Activated effector memory CD4-positive, alpha-beta T cell treated with anti-CD3 and anti-CD28 coated beads, Interleukin-2, amount 50 U/mL, for 16 hours (primary cell): ENCODE measurements at regions not wholly inside any gene's neighbourhood (a gene's known extent, or its start where the extent isn't known, plus 50 kb on each side); places are given as distances from the start of the nearest gene placed in this dataset.
"Not testable (repeated sequence)": the region's sequence is repeated elsewhere in the genome, so short reads cannot be mapped to it uniquely, and the experiment has no call there.

Source experiments
- DNase-seq: peaks from one replicate; pipeline ENCODE4 v3.0.0-alpha.2; 2020

- no peak for DNase-seq
These were observed 674.2 kb upstream of the MANEA start for GRCh38 chr6:94902974-94903628.

DNA sequence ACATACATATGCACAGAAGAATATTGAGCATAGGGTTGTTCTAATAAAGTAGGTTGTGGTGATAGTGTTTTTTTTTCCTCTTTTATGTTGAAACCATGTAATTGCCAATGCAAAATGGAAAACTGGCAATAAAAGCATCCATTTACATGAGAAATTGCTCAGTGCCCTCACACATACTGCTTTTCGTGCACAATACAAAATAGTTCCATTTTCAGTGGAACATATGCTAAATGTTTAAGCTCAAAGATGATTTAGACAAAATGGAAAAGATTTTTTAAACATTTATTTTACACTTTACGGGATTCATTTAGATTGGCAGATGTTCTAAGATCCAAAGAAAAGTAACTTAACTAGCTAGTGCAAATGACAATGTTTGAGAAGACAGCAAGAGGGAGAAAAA is 678.1 kb upstream of the MANEA start:
- no peak for DNase-seq

DNA sequence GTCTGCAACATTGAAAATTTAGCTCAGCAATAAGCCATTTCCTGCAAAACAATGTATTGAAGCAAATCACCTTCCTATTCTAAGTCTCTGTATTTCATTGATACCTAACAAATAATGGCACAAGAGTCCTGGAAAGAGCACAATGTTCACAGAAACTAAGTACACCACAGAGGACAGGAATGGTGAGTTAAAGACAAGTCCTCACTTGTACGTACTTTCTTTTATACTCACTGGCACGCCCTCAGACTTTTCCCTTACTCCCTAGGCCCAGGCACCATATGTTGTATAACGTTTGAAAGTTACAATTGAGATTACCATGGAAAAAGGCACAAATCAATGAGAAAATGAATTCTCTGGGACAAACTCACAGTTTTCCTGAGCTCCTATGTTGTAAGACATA is 683.0 kb upstream of the MANEA start:
- DNase-seq: no peak

DNA sequence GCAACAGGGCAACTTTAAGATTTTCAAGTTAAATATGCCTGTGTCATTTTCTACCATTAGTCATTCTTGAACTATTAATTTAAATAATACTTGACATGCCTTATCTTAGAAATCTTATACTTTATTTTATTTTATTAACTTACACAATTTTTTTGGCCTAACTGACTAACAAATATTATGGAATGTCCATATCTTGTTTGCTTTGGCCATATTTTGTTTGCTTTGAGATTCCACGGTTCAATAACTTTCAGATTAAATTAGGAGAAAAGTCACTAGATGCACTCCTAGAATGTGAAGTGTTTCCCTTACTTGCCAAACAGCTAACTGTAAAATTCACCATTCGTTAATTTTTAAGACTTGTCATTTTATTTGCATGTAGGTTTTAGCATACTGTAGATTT is 684.0 kb upstream of the MANEA start:
- no peak for DNase-seq

DNA sequence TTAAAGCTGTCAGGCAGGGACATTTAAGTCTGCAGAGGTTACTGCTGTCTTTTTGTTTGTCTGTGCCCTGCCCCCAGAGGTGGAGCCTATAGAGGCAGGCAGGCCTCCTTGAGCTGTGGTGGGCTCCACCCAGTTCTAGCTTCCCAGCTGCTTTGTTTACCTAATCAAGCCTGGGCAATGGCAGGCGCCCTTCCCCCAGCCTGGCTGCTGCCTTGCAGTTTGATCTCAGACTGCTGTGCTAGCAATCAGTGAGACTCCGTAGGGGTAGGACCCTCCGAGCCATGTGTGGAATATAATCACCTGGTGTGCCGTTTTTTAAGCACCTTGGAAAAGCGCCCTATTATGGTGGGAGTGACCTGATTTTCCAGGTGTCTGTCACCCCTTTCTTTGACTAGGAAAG is 703.5 kb upstream of the MANEA start:
- not testable (repeated sequence) for DNase-seq

GRCh38 chr6:94862112-94862511 is 715.2 kb upstream of the MANEA start:
- DNase-seq: no peak

DNA sequence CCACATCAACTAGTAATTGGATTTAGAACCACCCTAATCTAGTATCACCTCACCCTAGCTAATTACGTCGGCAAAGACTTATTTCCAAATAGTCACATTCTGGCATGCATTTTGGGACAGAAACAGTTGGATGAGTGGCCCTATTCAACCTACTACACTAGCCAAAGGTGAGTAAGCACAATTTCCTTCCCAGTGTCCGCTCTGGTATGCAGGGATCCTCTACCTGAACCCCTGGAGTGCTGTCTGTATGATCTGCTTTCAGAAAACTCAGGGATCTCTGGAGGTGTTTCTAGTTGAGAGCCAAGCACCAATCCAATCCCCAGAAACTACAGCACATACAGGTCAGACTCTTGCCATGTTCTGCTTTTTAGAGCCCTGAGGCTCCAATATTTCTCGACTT is 717.4 kb upstream of the MANEA start:
- no peak for DNase-seq

- DNase-seq: not testable (repeated sequence)
These were observed 720.3 kb upstream of the MANEA start for GRCh38 chr6:94856999-94857398.

DNA sequence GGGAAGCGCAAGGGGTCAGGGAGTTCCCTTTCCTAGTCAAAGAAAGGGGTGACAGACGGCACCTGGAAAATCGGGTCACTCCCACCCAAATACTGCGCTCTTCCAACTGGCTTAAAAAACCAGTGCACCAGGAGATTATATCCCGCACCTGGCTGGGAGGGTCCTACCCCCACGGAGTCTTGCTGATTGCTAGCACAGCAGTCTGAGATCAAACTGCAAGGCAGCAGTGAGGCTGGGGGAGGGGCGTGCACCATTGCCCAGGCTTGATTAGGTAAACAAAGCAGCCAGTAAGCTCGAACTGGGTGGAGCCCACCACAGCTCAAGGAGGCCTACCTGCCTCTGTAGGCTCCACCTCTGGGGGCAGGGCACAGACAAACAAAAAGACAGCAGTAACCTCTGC is 726.0 kb upstream of the MANEA start:
- DNase-seq: not testable (repeated sequence)

- no peak for DNase-seq
These were observed 731.6 kb upstream of the MANEA start for GRCh38 chr6:94845742-94846141.

GRCh38 chr6:94835264-94835663 is 742.1 kb upstream of the MANEA start:
- no peak for DNase-seq

DNA sequence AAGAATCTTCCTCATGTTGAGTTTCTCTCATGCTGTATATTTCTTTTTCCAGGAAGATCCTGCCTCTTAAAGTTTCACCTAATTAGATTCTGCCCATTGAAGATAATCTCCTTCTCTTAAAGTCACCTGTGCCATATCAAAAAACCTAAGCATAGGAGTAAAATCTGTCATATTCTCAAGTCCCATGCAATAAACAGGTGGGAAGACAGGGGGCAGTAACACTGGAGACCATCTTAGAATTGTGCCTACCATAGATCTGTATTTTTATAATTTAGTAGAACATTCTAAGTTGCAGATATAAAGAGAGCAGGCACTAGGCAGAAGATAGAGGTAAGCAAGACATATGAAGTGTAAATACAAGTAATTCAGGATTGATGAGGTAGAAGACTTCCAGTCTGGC is 763.5 kb upstream of the MANEA start:
- DNase-seq: no peak

DNA sequence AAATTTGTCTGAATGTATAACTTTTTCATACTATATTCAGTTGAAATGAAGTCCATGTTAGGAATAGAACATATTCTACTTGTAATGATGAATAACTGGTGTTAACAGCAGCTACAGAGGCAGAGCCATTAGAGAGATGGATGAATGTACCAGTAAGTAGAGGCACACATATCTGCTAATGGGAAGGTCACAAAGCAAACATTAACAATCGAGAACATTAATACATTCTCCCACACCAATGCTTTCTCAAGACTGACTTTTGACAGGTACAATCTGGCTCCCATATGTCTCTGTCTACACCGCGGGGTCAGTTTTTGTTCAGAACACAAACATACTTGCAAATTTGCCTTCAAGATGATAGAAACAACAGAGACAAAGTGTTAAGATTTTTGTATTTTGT is 776.0 kb upstream of the MANEA start:
- DNase-seq: no peak

DNA sequence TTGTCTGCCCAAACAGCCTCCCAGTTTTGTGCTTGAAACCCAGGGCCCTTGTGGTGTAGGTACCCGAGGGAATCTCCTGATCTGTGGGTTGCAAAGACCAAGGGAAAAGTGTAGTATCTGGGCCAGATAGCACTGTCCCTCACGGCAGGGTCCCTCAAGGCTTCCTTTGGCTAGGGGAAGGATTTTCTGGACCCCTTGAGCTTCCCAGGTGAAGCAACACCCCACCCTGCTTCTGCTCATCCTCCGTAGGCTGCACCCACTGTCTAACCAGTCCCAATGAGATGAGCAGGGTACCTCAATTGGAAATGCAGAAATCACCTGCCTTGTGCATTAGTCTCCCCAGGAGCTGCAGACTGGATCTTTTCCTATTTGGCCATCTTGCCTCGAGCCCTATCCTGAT is 791.8 kb upstream of the MANEA start:
- DNase-seq: no peak

GRCh38 chr6:94785081-94785480 is 792.3 kb upstream of the MANEA start:
- not testable (repeated sequence) for DNase-seq

- DNase-seq: no peak
These were observed 808.1 kb upstream of the MANEA start for GRCh38 chr6:94769197-94769596.

- DNase-seq: no peak
These were observed 825.5 kb upstream of the MANEA start for GRCh38 chr6:94751641-94752329.

DNA sequence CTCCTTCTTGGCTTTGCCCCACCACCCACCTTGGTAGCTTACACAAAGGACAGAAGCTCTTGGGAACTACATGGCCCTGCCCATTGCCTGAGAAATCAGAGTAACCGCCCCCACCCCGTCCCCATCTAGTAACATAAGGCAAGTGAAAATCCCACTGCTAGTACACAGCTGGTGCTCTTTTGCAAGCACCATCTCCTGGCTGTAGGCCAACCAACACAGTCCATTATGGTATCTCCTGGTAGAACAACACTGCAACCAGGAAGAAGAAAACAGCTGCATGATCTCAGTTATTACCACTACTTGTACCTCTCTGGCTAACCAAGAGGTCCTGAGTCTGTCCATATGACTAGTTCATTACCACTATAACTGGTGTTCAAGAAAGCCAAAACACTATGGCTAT is 841.1 kb upstream of the MANEA start:
- no peak for DNase-seq

- no peak for DNase-seq
These were observed 842.1 kb upstream of the MANEA start for GRCh38 chr6:94735270-94735669.

DNA sequence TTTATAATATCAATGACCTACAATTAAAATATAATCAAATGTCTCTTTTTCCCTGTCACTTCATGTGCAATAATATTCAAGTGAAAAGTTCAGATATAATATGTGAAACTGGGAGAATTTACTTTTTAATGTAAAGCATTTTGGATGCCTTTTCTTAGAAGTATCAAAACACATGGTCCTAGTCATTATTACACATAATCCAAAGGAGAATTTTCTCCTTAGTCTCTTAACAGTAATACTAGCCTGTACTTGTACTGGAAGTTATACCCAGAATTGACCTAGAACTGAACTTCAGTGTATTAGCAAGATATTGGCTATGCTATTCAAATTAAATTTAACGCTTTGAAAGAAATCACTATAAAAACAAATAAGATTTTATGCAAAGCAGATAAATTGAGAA is 842.6 kb upstream of the MANEA start:
- no peak for DNase-seq

GRCh38 chr6:94733066-94733465 is 844.3 kb upstream of the MANEA start:
- DNase-seq: no peak

GRCh38 chr6:94727710-94728109 is 849.6 kb upstream of the MANEA start:
- DNase-seq: no peak

DNA sequence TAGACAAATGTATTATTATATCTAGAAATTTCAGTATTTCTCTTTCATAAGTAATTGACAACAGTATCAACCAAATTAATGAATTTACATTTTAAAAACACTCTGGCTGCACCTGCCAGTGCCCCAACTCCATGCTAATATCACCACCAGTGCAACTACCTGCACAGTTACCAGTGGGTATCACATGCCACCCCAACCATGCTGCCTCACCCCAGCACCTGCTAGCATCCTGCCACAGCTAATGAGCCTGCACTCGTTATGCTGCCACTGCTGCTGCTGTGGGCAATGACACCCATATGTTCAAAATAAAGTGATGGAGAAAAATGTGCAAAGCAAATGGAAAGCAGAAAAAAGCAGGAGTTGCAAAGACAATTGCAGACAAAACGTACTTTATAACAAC is 855.9 kb upstream of the MANEA start:
- DNase-seq: no peak

- DNase-seq: no peak
These were observed 863.9 kb upstream of the MANEA start for GRCh38 chr6:94713446-94713845.

GRCh38 chr6:94698773-94699172 is 878.6 kb upstream of the MANEA start:
- no peak for DNase-seq
